HG03135 (cell line): ENCODE measurements at regions not wholly inside any gene's neighbourhood (a gene's known extent, or its start where the extent isn't known, plus 50 kb on each side); places are given as distances from the start of the nearest gene placed in this dataset.
"Not testable (repeated sequence)": the region's sequence is repeated elsewhere in the genome, so short reads cannot be mapped to it uniquely, and the experiment has no call there.

Source experiments
- ATAC-seq: cut with Tn5 transposase; IDR thresholded peaks from one replicate; pipeline ENCODE4 v1.9.1; 2021; ENCODE audit warnings: mild to moderate bottlenecking, moderate library complexity; ENCODE audit not compliant: unreplicated experiment

DNA sequence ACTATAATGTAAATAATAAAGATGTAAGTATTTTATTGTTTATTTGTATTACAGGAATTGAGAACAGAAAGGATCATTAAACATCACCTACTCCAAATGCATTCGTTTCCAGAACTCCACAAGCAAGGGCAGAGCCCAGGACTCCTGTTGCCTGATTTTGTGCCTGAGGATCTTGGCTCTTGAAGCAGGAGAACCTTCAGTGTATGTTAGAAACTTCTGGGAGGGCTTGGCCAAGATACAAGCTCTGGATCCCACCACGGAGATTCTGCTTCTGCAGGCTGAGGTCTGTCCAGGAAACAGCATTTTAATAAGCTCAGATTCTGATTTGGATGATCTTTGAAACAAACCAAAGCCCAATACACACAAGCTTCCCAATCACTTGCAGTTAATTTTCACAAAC, 142.4 kb upstream of the SOX11 start:
- no peak for ATAC-seq

DNA sequence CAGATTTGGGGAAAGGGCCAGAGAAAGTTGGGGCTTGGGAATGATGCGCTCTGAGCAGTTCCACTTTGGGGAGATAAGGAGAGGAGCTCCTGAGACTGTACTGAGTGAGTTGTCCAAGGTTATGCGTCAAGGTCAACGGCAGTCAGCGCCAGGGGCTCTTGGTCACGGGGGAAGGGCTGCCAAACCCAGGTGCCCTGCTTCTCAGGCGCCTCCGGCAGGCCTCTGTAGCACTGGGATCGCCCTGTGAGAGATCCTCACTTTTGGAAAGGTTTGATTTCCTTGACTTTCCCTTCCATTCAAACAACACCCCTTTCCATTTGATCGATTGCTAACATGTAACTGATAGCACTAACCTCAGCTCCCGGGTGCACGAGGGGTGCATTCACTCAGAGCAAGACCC, 136.5 kb upstream of the SOX11 start:
- no peak for ATAC-seq

DNA sequence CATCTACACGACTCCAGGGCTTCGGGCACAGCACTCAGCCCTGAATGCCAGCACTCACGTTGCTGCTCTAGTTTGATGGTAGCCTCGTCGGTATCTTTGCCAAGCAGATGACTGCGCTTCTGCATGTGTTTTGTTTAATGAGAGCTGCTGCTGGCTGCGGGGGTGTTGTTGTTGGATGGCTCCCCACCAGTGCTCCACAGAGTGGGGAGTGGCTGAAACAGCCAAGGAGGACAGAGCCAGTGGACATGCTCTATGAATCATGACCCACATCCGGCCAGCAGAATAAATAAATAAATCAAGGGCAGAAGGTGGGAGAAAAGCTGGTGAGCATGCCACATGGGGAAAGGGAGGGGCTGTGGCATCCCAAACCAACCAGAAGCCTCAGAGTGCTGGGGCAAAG, 131.2 kb upstream of the SOX11 start:
- no peak for ATAC-seq

DNA sequence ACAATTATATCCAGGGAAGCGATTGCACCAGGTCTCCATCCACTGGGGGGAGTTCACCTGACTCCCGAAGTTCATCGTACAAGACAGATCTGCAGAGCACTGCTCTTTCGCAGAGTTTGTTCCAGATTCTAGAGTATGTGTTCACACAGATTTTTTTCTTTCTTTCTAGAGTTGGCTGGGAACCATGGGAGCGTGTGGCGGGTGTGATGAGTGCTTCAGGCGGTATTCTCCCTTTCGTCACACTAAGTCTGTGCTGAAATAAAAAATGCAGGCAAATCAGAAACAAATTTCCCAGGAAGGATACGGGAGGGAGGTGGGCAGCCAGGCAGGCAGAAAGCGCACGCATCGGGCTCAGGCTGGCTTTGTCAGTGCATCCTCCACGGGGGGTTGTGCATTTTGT, 129.8 kb upstream of the SOX11 start:
- no peak for ATAC-seq

DNA sequence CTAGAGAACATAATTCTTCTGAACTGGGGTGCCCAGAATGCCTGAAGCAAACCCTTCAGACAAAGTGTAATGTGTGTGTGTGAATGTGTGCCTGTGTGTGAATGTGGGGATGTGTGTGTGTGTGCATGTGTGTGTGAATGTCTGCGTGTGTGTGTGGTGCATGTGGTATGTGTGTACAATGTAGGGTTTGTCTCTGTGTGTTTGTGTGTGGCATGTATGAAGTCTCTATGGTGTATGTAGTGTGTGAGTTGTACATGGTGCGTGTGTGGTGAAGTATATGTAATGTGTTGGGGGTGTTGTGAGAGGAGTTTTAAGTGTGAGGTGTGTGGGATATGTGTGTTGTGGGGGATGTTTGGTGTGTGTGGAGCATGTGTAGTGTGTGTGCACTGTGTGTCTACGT, 129.3 kb upstream of the SOX11 start:
- no peak for ATAC-seq

DNA sequence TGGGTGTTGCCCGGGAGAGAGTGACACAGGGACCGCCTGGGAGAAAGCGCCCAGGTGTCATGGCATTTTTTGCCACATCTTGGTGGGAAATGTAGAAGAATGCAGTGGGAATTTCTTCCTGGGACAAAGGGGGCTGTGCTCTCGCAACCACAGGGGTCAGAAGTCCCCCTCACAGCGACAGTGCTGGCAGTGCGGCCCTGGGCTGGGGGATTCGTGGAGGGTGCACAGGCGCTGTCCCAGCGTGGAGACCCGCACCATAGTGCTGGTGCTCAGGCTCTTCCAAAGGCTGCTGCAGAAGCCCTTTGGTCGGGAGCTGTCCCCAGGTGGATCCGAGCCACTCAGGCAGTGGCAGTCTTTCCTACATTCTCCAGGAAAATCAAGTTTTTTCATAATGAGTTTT, 128.8 kb upstream of the SOX11 start:
- ATAC-seq, result no peak

DNA sequence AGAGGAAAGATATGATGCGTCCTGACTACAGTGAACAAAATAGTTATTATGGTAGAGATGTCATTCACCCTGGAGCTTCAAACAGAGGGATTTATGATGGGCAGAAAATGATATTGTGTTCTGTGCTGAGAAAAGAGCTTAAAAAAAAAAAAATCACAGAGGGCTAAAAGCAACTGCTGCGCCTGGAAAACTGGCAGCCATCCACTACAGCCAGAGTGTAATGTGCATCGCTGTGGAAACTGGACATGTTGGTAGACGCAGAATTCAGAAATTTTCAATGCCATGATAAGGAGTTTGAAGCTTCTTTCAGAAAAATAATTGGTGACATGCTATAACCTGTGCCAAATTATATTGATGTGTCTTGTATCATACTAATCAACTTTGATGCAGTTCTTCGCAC, 122.9 kb upstream of the SOX11 start:
- ATAC-seq, result no peak

DNA sequence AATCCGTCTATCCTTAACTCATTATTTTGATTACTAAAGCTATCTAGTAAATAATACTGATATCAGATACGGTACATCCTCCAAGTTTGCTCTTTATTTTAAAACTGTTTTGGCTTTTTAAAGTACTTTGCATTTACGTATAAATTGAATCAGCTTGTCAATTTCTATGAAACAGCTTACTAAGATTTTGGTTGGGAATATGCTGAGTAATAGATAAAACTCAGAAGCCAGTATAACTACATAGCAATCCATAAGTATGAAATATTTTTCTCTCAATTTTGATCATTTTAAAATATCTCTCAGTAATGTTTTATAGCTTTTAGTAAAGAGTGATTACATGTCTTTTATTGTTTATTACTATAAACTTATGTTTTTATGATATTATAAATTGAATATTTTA, 116.2 kb upstream of the SOX11 start:
- no peak for ATAC-seq

DNA sequence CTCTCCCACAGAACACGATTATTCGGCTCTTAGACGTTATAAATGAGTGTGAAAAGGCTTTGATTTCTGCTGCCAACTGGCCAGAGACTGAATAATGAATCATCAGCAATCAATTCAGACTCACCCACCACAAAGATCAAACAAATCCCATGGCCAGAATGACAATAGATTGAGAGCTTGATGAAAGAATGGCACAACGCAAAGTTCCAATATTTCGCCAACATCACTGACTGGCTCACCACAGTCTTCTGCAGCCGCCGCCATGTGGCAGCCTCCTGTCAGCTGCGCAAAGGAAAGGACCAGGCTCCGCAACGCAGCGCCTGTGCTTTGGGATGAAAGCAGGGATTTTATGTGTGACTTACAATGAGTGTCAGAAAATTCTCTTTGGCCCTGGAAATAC, 104.4 kb upstream of the SOX11 start:
- ATAC-seq, result no peak

DNA sequence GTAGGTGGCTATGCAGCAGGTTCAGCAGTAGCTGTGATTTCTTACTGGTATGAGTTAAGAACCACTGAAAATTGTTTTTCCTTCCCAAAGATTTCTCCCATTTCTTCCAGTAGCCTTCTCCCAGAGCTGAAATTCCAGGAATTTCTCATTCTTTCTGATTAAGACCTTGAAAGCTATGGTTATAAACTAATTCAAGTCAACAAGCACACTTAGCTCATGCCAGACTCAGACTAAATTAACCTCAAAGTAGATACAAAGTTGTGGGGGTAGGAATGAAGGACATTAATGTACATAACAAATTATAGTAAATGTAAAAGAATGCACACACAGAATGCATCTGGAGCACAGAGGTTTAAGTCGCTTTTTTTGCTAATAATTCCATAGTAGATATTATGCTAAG, 103.6 kb upstream of the SOX11 start:
- no peak for ATAC-seq

DNA sequence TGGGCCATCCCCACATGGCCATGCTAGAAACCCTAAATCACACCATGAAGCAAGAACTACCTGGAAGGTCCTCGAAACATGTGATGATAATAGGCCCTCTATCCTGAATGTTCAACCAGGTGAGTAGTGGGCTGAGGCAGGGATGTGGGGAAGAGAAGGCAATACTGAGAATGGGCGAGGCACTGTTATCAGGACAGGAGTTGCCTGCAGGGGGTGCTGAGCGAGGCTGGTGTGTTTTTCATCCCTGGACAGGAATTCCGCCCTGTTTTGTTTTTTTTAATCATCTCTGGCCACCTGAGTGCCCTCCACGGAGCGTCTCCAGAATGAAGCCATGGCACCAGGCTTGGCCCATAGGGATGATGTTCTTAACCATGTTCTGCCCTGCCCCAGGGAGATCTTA, 103.0 kb upstream of the SOX11 start:
- ATAC-seq, result no peak

DNA sequence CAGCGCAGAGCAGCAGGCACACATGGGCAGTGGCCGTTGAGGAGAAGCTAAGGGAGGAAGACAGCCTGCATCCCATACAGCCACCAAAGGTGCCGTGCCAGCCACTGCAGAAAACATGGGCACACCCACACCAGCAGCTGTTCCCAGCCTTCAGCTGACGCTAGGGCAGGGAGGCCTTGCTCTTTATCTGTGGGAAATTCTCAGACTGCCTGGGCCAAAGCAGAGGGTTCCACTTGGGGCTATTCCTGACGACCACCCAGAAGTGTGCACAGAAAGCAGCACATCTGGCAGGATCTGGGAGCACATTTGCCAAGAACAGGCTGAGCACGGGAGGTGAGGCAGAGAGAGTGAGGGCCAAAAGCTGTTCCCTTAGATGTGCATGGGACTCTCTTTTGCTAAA, 101.3 kb upstream of the SOX11 start:
- ATAC-seq, result no peak

DNA sequence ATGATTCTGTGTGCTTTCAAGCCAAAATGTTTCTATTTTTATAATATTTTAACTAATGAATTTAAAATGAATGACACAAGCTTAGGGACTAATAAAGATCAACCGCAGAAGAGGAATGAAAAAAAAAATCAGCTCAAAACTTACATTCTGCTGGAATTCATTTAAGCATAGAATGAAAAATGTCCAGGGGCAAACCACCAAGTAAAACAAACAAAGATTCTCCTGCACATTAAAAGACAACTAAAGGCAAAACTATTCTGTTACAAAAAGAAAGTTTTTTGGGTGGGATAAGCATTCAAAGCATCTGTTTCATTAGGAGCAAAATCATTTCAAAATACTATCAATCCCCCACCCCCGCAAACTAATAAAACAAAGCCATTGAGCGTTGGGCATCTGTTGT, 99.3 kb upstream of the SOX11 start:
- no peak for ATAC-seq

DNA sequence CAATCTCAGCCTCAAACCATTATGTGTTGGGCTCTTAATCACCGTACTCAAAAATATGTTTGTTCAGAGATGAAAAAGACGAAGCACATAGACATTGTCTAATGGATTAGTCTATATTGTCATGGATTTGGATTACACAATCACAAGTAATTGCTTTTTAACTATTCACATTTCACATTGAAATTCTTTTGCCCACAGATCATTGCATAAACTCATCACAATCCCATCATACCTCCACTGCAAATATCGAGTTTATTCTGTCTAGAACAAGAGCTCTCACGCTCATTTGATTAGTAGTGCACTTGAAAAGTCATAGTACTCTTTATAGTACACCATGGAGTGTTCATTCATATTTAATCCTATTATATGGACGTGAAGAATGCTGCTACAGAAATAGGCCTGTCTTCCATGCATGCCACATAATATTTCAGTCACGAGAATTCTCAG, 97.9 kb upstream of the SOX11 start:
- ATAC-seq, result no peak

DNA sequence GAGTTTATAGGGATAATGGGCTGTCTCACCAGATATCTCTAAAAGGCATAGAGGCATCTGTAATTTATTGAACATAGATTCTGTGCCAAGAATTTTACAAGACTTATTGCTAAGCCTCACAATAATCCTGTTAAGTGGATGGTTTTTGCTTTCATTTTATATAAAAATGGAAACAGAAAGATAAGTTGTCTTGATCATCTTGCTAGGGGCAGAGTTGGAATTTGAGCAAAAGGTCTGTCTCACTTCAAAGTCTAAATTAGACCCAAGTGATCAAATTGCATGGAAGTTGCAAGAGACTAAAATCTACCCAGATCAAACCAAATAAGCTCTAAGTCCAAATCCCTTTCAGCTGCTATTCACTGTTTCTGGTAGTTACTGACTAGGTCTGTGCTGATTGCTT, 95.3 kb upstream of the SOX11 start:
- no peak for ATAC-seq

DNA sequence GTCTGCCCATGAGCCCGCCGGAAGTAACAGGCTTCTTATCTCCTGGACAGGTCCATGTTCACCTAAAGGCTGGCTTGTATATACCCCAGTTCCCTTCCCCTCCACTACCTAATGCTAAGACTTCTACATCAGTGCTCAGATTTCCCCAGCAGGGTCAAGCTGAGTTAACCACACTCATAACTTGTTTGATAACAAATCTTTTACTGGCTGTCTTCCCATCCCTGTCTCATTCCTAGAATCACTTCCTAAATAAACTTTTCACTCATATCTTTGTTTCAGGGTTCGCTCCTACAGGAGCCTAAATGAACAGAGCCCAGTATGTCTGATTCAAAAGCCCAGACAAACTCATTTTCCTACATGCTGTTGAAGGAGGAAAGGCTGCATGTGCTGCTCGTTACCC, 94.0 kb upstream of the SOX11 start:
- no peak for ATAC-seq

DNA sequence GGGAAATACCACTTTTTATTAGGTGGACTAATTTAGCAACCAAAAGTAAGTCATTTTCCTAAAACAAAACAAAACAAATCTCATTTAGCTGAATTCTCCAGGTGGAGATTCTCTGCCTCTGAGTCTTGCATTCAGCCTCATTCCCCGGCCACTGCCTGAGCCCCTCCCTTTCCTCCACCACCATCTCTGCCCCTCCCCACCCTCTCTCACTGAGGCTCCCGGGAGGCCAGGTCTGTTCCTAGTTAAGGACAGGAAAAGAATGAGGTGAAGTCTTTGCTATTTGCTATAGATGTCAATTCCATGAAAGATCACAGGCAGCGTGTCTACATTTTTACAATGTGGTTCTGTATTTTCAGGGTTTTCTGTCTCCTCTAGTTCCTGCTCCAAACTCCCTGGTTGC, 83.0 kb upstream of the SOX11 start:
- ATAC-seq, result no peak

DNA sequence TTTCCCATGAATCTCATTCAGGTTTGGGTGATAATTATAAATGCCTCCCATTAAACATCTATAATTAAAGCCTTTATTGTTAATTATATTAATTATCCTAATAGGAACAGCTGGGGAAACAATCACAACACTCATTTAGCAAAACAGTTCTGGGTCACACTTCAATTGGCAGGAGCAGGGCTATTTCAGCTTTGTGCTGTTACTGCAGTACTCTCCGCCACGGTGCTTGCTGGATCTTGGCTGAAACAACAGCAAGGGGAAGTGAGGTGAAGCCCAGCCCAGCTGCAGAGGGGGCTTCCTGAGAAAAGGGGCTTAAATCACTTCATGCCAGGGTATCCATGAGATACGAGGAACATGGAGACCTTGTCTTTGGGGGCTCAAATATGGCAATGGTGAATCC, 79.5 kb upstream of the SOX11 start:
- no peak for ATAC-seq

DNA sequence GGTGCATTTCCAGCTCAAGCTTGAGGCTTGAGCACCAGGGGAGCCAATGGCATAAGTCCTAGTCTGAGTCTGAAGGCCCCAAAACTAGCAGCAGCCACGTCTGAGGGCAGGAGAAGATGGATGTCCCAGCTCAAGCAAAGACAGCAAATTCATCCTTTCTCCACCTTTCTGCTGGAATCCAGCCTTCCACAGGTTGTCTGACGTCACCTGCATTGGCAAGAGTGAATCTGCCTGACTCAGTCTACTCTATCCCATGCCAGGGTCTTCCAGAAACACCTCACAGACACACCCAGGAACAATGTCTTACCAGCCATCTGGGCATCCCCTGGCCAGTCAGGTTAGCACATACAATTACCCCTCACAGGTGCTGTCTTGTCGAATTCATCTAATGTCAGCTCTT, 76.2 kb upstream of the SOX11 start:
- ATAC-seq, result no peak

DNA sequence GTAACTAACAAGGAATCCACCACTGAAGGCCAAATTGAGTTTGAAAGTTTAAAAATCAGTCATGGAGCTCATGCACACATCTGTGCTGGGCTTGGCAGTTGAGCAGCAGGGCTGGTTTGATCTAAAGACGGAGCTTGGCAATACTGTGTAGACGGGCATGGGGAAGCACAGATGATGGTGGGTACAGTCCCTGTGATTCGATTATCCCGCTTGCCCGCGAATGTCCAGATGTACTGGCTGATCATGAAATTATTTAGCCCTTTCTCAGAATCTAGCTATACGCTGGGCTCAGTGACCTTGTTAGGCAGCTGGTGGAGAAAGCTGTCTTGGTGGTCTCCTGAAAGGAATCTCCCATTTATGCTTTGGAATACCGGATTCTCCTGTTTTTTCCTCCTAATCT, 74.8 kb upstream of the SOX11 start:
- ATAC-seq, result no peak

DNA sequence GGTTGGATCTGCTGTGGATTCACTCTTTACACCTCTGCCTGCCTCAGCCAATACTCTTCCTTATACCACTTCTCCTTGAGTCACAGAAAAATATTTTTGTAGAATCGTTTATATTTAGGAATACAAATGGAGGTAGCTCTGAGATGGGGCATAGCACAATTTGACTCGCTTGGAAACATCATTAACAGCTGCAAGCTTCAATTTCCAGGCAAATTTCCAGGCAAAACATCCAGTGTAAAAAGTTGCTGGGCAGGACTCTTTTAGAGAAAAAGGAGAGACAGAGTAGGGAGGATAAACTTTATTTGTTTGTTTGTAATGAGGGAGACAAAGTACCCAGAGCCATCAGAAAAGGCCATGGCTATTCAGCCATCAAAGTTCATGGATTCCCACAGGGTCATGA, 74.4 kb upstream of the SOX11 start:
- ATAC-seq, result no peak

DNA sequence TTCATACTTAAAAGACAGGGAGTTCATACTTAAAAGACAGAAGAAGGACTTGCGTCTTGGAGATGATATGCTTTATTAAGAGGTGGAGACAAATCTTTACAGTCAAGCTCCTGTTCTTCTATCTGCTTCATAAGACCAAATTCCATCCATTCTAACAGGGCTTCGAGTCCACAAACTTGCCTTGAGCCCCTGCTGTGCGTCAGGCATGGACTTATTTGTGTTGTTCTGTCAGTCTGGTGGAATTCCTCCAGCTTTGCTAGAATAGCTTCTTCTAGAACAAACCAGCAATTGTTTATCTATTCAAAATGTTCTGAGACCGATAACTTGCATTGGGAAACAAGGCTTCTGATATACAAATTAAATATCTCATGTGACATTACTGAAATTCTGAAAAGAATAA, 73.9 kb upstream of the SOX11 start:
- no peak for ATAC-seq

DNA sequence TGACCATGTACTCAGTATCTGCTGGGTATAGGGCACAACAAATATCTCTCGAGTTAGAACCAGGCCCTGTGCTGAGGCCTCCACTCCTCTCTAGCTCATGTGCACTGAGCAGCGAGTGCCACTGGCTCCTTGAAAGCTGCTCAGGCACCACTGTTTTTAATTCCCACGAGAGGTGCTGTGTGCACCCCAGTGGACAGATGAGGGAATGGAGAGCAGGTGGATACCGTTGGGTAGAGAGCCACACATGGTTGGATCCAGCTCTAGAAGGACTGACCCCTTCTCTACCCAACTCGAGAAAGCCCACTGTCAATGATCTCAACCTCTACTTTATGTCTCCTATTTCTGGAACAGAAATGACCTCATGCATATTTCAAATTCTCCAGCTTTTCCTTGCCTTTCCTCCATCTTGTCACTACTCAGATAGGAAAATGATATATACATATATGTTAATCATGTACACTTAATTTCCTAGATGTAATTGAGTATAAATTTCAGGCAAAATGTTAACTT, 66.6 kb upstream of the SOX11 start:
- ATAC-seq, result not testable (repeated sequence)

DNA sequence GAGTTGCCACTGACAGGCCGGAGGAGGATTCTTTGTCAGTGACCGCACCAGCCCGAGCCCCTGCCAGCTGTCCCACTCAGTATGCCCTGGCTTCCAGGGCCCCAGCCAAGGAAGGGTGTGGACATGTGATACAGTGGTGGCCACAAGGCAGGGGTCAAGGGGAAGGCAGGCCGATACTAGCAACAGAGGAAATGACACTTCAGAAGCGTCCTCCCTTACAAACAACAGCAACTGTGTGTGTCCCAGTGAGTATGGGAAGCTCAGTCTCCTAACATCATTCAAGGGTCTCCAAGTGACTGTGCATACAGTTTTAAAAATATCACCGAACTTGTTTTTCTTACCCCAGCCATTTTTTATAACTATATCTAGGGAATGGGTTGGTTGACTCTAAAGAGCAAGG, 63.7 kb upstream of the SOX11 start:
- ATAC-seq, result not testable (repeated sequence)
